CD14-positive monocyte (primary cell): ENCODE measurements at regions not wholly inside any gene's neighbourhood (a gene's known extent, or its start where the extent isn't known, plus 50 kb on each side); places are given as distances from the start of the nearest gene placed in this dataset.

Experiments
- DNase-seq, 3 donors: peaks; one replicate each; pipeline ENCODE4 v3.0.0-alpha.2; 2011 to 2022
- H2AFZ ChIP-seq: 2 replicates; pipeline ENCODE4 v1.6.0; 2012; ENCODE audit warnings: mild to moderate bottlenecking, low read depth, low read length, inconsistent platforms; ENCODE audit not compliant: insufficient read depth, poor library complexity, severe bottlenecking
- H3K27ac ChIP-seq, 2 donors: 1 replicate in 1 of 2; 2 replicates in 1 of 2; pipeline ENCODE4 v1.5.1; 2012 to 2013; ENCODE audit warnings: low read length in 2 of 2, control low read depth in 1 of 2, inconsistent platforms in 1 of 2, low read depth in 1 of 2, mild to moderate bottlenecking in 1 of 2
- H3K27me3 ChIP-seq, 2 donors: one replicate each; pipeline versions ENCODE4 v1.6.0 to v1.6.1; 2011 to 2013; ENCODE audit warnings: low read length in 2 of 2; ENCODE audit not compliant: control insufficient read depth in 2 of 2, insufficient read depth in 2 of 2
- H3K36me3 ChIP-seq, 2 donors: replicated peaks in 1 of 2; 1 replicate in 1 of 2; 2 replicates in 1 of 2; pipeline versions ENCODE4 v1.5.1 to v1.6.1; 2012 to 2013; ENCODE audit warnings: low read length in 2 of 2, control low read depth in 1 of 2, inconsistent platforms in 1 of 2, mild to moderate bottlenecking in 1 of 2; ENCODE audit not compliant: insufficient read depth in 2 of 2, control insufficient read depth in 1 of 2
- H3K4me1 ChIP-seq, 2 donors: 1 replicate in 1 of 2; 2 replicates in 1 of 2; pipeline versions ENCODE4 v1.5.1 to v1.6.1; 2012 to 2013; ENCODE audit warnings: low read length in 2 of 2, control low read depth in 1 of 2, inconsistent platforms in 1 of 2, mild to moderate bottlenecking in 1 of 2, moderate library complexity in 1 of 2; ENCODE audit not compliant: insufficient read depth in 2 of 2, control insufficient read depth in 1 of 2
- H3K4me2 ChIP-seq: replicated peaks from 2 replicates; pipeline ENCODE3; 2012; ENCODE audit warnings: low read length, moderate library complexity, mild to moderate bottlenecking; ENCODE audit not compliant: poor library complexity, severe bottlenecking; ENCODE audit errors: extremely low read depth
- H3K4me3 ChIP-seq, 3 experiments: fragments of 200-600 bp in 1 of 3; sonication (generic) in 1 of 3; replicated peaks in 1 of 3; 1 replicate in 2 of 3; 2 replicates in 1 of 3; pipeline ENCODE4 v1.5.1; 2011 to 2013; ENCODE audit warnings: low read length in 3 of 3, mild to moderate bottlenecking in 3 of 3, control low read depth in 2 of 3, low read depth in 2 of 3, inconsistent platforms in 1 of 3, moderate library complexity in 1 of 3
- H3K79me2 ChIP-seq: 2 replicates; pipeline ENCODE4 v1.6.0; 2012; ENCODE audit warnings: mild to moderate bottlenecking, control low read depth, inconsistent platforms, low read length, moderate library complexity; ENCODE audit not compliant: insufficient read depth
- H3K9ac ChIP-seq: 2 replicates; pipeline ENCODE4 v1.6.0; 2017; ENCODE audit warnings: low read length, mild to moderate bottlenecking; ENCODE audit not compliant: insufficient read depth, poor library complexity, severe bottlenecking
- H3K9me3 ChIP-seq, 2 donors: replicated peaks in 1 of 2; 1 replicate in 1 of 2; 2 replicates in 1 of 2; pipeline versions ENCODE4 v1.5.1 to v1.6.1; 2012 to 2013; ENCODE audit warnings: low read length in 2 of 2, control low read depth in 1 of 2; ENCODE audit not compliant: control insufficient read depth in 1 of 2, insufficient read depth in 1 of 2
- H4K20me1 ChIP-seq: 2 replicates; pipeline ENCODE4 v1.6.0; 2012; ENCODE audit warnings: mild to moderate bottlenecking, low read length, control low read depth, moderate library complexity; ENCODE audit not compliant: insufficient read depth
- H3K27ac Mint-ChIP-seq, 7 donors: one replicate each; pipeline ENCODE4 v1.8.0; 2020; ENCODE audit warnings: mild to moderate bottlenecking in 7 of 7, mixed read lengths in 7 of 7, moderate library complexity in 6 of 7, inconsistent platforms in 2 of 7
- H3K27me3 Mint-ChIP-seq, 3 donors: one replicate each; pipeline ENCODE4 v1.8.0; 2021 to 2022; ENCODE audit warnings: low read depth in 3 of 3, mild to moderate bottlenecking in 3 of 3, mixed read lengths in 3 of 3, moderate library complexity in 3 of 3, inconsistent platforms in 1 of 3
- H3K36me3 Mint-ChIP-seq, 2 donors: one replicate each; pipeline ENCODE4 v1.8.0; 2020; ENCODE audit warnings: mixed read lengths in 2 of 2, inconsistent platforms in 1 of 2, mild to moderate bottlenecking in 1 of 2
- H3K4me1 Mint-ChIP-seq: one replicate; pipeline ENCODE4 v1.8.0; 2020; ENCODE audit warnings: mild to moderate bottlenecking, mixed read lengths
- H3K4me3 Mint-ChIP-seq, 2 donors: one replicate each; pipeline ENCODE4 v1.8.0; 2020; ENCODE audit warnings: mild to moderate bottlenecking in 2 of 2, mixed read lengths in 2 of 2, moderate library complexity in 1 of 2
- H3K9me3 Mint-ChIP-seq, 7 donors: one replicate each; pipeline ENCODE4 v1.8.0; 2020 to 2022; ENCODE audit warnings: mixed read lengths in 7 of 7, mild to moderate bottlenecking in 6 of 7, moderate library complexity in 6 of 7, inconsistent platforms in 2 of 7
- WGBS: methylation state at CpG from one replicate; pipeline ENCODE4 v1.1.5; 2013; ENCODE audit warnings: missing lambda C conversion rate; ENCODE audit not compliant: insufficient coverage; 5-methylcytosine and 5-hydroxymethylcytosine counted together
- intact Hi-C, 2 donors: fragments of 100-400 bp; cut with micrococcal nuclease; formaldehyde crosslinking; loops; one replicate each; pipeline versions ENCODE4 v1.15.0 to v1.15.1; 2023
- TF ChIP-seq, protein P1 (sequence below): fragments of 200-600 bp; IDR thresholded peaks from one replicate; pipeline ENCODE4 v1.8.0; 2022; ENCODE audit warnings: antibody characterized with exemption, mild to moderate bottlenecking

GRCh38 chr7:142362349-142362748, 104.5 kb upstream of the PRSS58 start:
- peaks cover 0 to 5% of the 10 kb centered on the region in 2 donors for H3K4me1 ChIP-seq
- Mint-ChIP-seq H3K27me3 (peaks cover 0 to 1% (median 0%) of the 10 kb centered on the region in 3 donors), H3K36me3 (no peaks in the 10 kb centered on the region), H3K4me3 (no peak overlapping the region), H3K9me3 (peaks cover 0 to 4% (median 2%) of the 10 kb centered on the region in 7 donors), H3K4me1 (peaks cover 7% of the 10 kb centered on the region), H3K27ac (peak overlapping the region in 1 of 7 donors; percentile 3)
- H3K4me3 ChIP-seq: no peak overlapping the region
- no peak overlapping the region for H3K4me2 ChIP-seq
- intact Hi-C loops: no loop called here
- WGBS: 95% methylated on average over 3 of the region's 3 CpGs
- H3K27me3 ChIP-seq: no peaks in the 10 kb centered on the region
- H3K27ac ChIP-seq: no peak overlapping the region
- no peak for DNase-seq
- no peak overlapping the region for H2AFZ ChIP-seq
- TF ChIP-seq, protein P1, sequence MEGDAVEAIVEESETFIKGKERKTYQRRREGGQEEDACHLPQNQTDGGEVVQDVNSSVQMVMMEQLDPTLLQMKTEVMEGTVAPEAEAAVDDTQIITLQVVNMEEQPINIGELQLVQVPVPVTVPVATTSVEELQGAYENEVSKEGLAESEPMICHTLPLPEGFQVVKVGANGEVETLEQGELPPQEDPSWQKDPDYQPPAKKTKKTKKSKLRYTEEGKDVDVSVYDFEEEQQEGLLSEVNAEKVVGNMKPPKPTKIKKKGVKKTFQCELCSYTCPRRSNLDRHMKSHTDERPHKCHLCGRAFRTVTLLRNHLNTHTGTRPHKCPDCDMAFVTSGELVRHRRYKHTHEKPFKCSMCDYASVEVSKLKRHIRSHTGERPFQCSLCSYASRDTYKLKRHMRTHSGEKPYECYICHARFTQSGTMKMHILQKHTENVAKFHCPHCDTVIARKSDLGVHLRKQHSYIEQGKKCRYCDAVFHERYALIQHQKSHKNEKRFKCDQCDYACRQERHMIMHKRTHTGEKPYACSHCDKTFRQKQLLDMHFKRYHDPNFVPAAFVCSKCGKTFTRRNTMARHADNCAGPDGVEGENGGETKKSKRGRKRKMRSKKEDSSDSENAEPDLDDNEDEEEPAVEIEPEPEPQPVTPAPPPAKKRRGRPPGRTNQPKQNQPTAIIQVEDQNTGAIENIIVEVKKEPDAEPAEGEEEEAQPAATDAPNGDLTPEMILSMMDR: no peak
- H3K79me2 ChIP-seq: no peaks in the 10 kb centered on the region
- H4K20me1 ChIP-seq: no peaks in the 10 kb centered on the region
- H3K9ac ChIP-seq: no peak overlapping the region
- H3K36me3 ChIP-seq: no peaks in the 10 kb centered on the region
- peaks cover 1% of the 10 kb centered on the region in 2 donors for H3K9me3 ChIP-seq

DNA sequence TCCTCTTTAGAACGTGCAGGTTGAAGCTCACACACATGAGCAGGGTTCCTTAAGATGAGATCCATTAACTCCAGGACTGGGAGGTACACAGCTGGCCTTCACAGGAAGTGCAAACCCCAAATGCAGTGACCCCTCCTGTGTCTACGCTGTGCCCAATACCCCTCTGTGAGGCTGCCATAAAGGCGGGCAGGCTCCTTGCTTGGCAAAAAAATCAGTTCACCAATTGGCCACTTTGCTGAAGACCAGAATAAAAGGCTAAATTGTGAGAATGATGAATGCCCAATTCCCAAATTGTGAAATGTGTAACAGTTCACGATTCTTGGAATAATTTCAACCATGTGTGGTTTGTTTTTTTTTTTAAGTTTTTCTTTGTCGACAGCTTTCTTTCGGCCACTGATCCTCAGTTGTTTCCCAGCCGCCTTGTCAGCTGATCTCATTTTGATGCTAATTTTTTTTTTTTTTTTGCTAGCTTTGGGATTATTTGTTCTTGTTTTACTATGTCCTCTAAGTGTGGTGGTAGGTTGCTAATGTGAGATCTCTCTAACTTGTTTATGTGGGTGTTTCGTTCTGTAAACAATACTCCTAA, 101.9 kb upstream of the PRSS58 start:
- H3K9me3 Mint-ChIP-seq: peaks cover 0 to 2% (median 0%) of the 10 kb centered on the region in 7 donors
- H3K27ac Mint-ChIP-seq: no peak overlapping the region
- no peak for DNase-seq
- Histone ChIP-seq H3K4me1 (peaks cover 0 to 5% of the 10 kb centered on the region in 2 donors), H3K9me3 (no peaks in the 10 kb centered on the region), H3K27ac (no peak overlapping the region), H3K36me3 (no peaks in the 10 kb centered on the region), H4K20me1 (no peaks in the 10 kb centered on the region), H3K27me3 (no peaks in the 10 kb centered on the region), H3K4me3 (no peak overlapping the region), H3K4me2 (no peak overlapping the region), H3K9ac (no peak overlapping the region), H3K79me2 (no peaks in the 10 kb centered on the region), H2AFZ (no peak overlapping the region)
- no peak overlapping the region for H3K4me3 Mint-ChIP-seq
- peaks cover 7% of the 10 kb centered on the region for H3K4me1 Mint-ChIP-seq
- 47% methylated on average over 3 of the region's 8 CpGs for WGBS
- TF ChIP-seq, protein P1: no peak
- H3K27me3 Mint-ChIP-seq: no peaks in the 10 kb centered on the region
- intact Hi-C loops: no loop called here
- no peaks in the 10 kb centered on the region for H3K36me3 Mint-ChIP-seq
